ENCODE measurements at regions not wholly inside any gene's neighbourhood (a gene's known extent, or its start where the extent isn't known, plus 50 kb on each side); places are given as distances from the start of the nearest gene placed in this dataset.

- no peak for TF ChIP-seq CTCF (IDR thresholded peaks at IDR 0.05; ENCODE audit: low read depth, low read length)
Observed at GRCh38 chr10:47241256-47241655, 58.7 kb upstream of the GDF10 start.

GRCh38 chr10:47241946-47242867 lies 57.8 kb upstream of the GDF10 start:
- TF ChIP-seq CTCF (IDR thresholded peaks at IDR 0.05; ENCODE audit: low read depth, low read length), result no peak
- no peak overlapping the region for H3K4me3 ChIP-seq (ENCODE audit: low read depth, low read length)

More at GRCh38 chr10:47241256-47241655, 58.7 kb upstream of the GDF10 start:
- H3K4me3 ChIP-seq (ENCODE audit: low read depth, low read length), result no peak overlapping the region

- no peak for TF ChIP-seq CTCF (IDR thresholded peaks at IDR 0.05; ENCODE audit: low read depth, low read length)
- no peak overlapping the region for H3K4me3 ChIP-seq (ENCODE audit: low read depth, low read length)
Observed at GRCh38 chr10:47243356-47243755, 56.6 kb upstream of the GDF10 start.

- no peak overlapping the region for H3K4me3 ChIP-seq (ENCODE audit: low read depth, low read length)
- no peak for TF ChIP-seq CTCF (IDR thresholded peaks at IDR 0.05; ENCODE audit: low read depth, low read length)
Observed at GRCh38 chr10:47243791-47244190, 56.2 kb upstream of the GDF10 start.

- no peak overlapping the region for H3K4me3 ChIP-seq (ENCODE audit: low read depth, low read length)
- TF ChIP-seq CTCF (IDR thresholded peaks at IDR 0.05; ENCODE audit: low read depth, low read length), result no peak
Observed at GRCh38 chr10:47244560-47245500, 55.2 kb upstream of the GDF10 start.

- H3K4me3 ChIP-seq (ENCODE audit: low read depth, low read length), result no peak overlapping the region
- no peak for TF ChIP-seq CTCF (IDR thresholded peaks at IDR 0.05; ENCODE audit: low read depth, low read length)
Observed at GRCh38 chr10:47245731-47246350, 54.2 kb upstream of the GDF10 start.

All from WI38 (cell line).